AG09319 (cell line): ENCODE measurements at regions not wholly inside any gene's neighbourhood (a gene's known extent, or its start where the extent isn't known, plus 50 kb on each side); places are given as distances from the start of the nearest gene placed in this dataset.

Experiments
- DNase-seq: peaks from one replicate; pipeline ENCODE4 v3.0.0-alpha.2; 2010; ENCODE audit warnings: low read depth; ENCODE audit errors: extremely low read depth
- CTCF ChIP-seq: IDR thresholded peaks from 2 replicates; pipeline ENCODE4 v1.5.1; 2011; ENCODE audit warnings: low read depth, mild to moderate bottlenecking, inconsistent platforms, low read length, moderate library complexity

GRCh38 chr11:19524171-19524671 lies 188.4 kb upstream of the NAV2 start:
- no peak for DNase-seq
- no peak for TF ChIP-seq CTCF

- DNase-seq, result no peak
These were observed 192.0 kb upstream of the NAV2 start for GRCh38 chr11:19520681-19521080.

GRCh38 chr11:19519912-19520641 lies 192.6 kb upstream of the NAV2 start:
- no peak for TF ChIP-seq CTCF
- no peak for DNase-seq

More at GRCh38 chr11:19520681-19521080, 192.0 kb upstream of the NAV2 start:
- TF ChIP-seq CTCF, result no peak

- DNase-seq, result no peak
- no peak for TF ChIP-seq CTCF
These were observed 193.3 kb upstream of the NAV2 start for GRCh38 chr11:19519353-19519752.

- no peak for DNase-seq
- no peak for TF ChIP-seq CTCF
These were observed 199.4 kb upstream of the NAV2 start for GRCh38 chr11:19513253-19513652.

GRCh38 chr11:19512618-19513017 lies 200.0 kb upstream of the NAV2 start:
- TF ChIP-seq CTCF, result no peak
- DNase-seq, result no peak

- DNase-seq, result peak; percentile 19
- no peak for TF ChIP-seq CTCF
These were observed 201.0 kb upstream of the NAV2 start for GRCh38 chr11:19511413-19512183.
